GM10266 (cell line): ENCODE measurements at regions not wholly inside any gene's neighbourhood (a gene's known extent, or its start where the extent isn't known, plus 50 kb on each side); places are given as distances from the start of the nearest gene placed in this dataset.

Experiments
- DNase-seq: peaks from one replicate; pipeline ENCODE4 v3.0.0; 2012; ENCODE audit errors: extremely low spot score
- TF ChIP-seq, protein P1 (sequence below): IDR thresholded peaks from 2 replicates; pipeline ENCODE4 v1.5.1; 2012; ENCODE audit warnings: mild to moderate bottlenecking, low read depth; ENCODE audit not compliant: control insufficient read depth, insufficient read depth; ENCODE audit errors: missing control alignments

DNA sequence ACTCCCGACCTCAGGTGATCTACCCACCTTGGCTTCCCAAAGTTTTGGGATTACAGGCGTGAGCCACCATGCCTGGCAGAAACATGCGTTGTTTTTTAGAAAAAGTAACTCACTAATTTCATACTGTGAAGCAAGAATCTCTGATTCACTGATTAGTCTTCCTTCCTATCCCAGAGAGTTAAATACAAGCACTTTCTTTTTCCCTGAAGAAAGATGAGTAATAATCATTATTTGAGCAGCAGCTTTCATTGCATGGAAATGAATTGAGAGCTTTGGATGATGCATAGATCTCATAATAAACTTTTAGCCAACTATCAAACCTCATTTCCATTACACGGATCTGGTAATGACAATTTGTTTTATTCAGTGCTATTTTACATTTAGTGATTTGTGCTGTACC is 892.5 kb upstream of the EYS start:
- TF ChIP-seq, protein P1, sequence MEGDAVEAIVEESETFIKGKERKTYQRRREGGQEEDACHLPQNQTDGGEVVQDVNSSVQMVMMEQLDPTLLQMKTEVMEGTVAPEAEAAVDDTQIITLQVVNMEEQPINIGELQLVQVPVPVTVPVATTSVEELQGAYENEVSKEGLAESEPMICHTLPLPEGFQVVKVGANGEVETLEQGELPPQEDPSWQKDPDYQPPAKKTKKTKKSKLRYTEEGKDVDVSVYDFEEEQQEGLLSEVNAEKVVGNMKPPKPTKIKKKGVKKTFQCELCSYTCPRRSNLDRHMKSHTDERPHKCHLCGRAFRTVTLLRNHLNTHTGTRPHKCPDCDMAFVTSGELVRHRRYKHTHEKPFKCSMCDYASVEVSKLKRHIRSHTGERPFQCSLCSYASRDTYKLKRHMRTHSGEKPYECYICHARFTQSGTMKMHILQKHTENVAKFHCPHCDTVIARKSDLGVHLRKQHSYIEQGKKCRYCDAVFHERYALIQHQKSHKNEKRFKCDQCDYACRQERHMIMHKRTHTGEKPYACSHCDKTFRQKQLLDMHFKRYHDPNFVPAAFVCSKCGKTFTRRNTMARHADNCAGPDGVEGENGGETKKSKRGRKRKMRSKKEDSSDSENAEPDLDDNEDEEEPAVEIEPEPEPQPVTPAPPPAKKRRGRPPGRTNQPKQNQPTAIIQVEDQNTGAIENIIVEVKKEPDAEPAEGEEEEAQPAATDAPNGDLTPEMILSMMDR: no peak
- no peak for DNase-seq

DNA sequence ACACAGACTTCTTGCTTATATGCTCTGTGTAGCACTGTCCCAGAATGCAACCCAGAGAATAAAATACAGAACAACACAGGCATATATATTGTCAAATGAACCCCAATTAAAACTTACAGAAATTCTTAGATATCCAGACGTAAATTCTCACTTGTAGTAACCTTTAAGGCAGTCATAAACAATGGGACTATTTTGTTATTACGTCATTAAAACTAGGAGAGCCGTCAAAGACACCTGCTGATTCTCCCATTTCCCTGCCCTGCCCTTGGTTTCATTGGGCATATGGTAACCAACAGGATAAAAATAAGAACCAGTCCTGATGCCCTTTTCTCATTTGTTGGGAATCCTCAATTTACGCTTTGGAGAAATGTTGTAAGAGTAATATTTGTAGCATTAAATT is 871.3 kb upstream of the EYS start:
- TF ChIP-seq, protein P1: no peak
- no peak for DNase-seq

DNA sequence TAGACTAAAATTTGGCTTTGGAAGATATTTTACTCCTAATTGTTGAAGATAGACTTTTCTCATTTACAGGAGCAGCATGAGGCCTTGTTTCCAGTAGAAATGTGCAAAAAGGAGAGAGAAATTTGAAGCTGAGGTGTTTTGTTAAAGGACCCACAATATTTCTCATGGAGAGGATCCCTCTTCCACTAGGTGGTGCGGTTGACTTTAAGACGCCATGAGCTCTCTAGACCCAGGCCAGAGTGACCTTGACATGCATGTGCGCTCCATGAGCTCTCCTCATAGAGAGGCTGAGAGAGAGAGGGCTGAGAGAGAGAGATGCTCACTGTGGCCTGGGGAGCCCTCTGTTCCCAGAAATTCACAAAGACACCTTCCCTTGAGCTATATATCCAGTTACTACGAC is 861.2 kb upstream of the EYS start:
- TF ChIP-seq, protein P1: no peak
- no peak for DNase-seq

DNA sequence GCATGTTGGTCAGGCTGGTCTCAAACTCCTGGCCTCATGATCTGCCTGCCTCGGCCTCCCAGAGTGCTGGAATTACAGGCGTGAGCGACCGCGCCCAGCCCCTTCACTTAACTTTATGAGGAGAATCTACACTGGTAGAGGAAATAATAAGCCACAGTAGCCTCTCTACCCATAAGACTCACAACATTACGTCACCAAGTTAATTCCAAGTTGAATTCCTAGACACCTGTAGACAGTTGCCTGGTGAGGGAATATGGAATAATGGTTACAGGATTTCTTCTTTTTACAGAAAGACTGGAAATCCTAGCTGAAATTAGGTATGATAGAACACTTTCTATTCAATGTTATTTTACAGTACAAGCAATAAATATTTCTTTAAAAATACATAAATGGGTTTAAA is 854.5 kb upstream of the EYS start:
- TF ChIP-seq, protein P1: no peak
- DNase-seq: no peak

DNA sequence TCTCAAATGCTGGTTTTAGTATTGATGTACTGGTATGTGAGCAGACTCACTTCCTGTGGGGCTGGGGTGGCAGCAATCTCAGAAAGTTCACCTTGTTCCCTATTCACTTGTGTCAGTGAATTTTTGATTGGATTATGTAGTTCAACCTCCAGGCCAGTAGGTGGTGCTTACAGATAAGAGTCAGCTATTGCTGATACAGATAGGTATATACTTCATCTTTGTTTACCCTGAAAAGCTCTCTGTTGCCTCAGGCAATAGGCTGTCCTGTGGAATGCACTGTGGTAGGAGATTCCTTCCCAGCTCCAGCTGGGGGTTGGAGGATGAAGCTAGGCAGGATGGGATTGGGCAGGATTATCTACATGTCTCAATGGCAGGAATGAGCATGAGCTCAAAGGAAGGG is 851.2 kb upstream of the EYS start:
- DNase-seq: no peak

DNA sequence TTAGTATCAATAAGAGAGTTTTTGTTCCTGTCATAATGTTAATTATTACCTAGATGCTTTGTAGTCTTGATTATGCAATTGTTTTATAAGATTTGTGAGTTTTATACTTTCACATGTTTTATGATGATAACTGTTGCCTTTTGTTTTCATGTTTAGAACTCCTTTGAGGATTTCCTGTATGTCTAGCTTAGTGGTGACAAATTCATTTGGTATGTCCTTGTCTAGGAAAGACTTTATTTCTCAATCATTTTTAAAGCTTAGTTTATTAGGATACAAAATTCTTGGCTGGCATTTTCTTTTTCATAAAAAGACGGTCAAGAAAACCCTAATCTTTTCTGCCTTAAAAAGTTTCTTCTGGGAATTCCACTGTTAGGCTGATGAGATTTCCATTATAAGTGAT is 849.9 kb upstream of the EYS start:
- no peak for DNase-seq
- TF ChIP-seq, protein P1: no peak

More for the DNA sequence above, 851.2 kb upstream of the EYS start:
- TF ChIP-seq, protein P1: no peak

DNA sequence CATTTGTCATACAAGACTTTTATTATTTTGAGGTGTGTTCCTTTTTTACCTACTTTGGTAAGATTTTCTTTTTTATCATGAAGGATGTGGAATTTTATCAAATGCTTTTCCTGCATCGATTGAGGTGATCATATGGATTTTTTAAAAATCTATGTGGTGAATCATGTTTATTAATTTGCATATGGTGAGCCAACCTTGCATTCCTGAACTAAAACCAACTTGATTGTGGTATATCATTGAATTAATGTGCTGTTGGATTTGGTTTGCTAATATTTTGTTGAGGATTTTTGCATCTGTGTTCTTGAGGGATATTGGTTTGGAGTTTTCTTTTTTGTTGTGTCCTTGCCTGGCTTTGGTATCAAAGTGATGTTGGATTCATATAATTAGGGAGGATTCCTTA is 848.1 kb upstream of the EYS start:
- DNase-seq: no peak
- TF ChIP-seq, protein P1: no peak
